NCI-H2227 treated with DMSO at 0.1 percent for 48 hours (cell line): ENCODE measurements at regions not wholly inside any gene's neighbourhood (a gene's known extent, or its start where the extent isn't known, plus 50 kb on each side); places are given as distances from the start of the nearest gene placed in this dataset.

ENCODE experiments used
- DNase-seq: peaks from one replicate; lab custom pipeline; 2025; lab: John Stamatoyannopoulos, UW

DNA sequence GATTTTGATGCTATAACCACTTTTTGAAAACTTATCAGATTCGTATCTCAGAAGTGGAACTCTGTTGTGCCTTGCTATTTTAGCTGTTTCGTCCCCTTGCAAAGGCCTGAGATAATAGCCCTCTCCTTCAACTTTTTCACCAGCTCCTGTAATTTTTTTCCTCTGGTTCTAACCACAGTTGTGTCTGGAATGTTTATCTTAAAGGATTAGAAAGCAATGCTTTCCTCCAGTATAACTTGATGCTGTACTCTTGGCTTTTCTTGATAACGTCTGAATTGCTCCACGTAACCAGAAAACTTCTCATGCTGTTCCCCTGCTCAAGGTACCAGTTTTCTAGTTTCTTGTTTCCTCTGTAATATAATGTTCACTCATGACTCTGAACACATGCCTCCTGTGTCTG, 209.4 kb downstream of the DTWD2 start:
- DNase-seq, result no peak

DNA sequence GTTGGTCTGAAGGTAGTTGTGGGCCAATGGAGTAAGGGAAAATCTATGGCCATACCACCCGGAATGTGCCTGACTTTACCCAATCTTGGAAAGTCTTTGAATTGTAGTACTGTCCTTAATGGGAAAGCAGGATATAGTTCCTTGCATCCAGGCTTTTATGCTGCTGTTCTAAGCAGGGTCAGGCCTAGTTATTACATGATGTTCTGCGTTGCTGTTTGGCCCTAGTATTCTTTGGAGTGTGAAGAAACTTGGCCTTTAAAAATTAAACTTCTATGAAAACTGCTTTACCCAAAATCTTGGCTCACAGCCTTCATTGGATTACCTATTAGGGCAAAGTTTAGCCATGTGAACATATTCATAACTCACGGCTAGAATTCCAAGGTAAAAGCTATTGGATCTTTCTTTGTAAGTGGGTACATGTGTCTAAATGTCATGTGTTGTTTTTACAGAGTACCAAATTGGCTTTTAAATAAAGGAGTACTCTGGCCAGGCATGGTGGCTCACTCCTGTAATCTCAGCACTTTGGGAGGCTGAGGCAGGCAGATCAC, 211.1 kb downstream of the DTWD2 start:
- no peak for DNase-seq

DNA sequence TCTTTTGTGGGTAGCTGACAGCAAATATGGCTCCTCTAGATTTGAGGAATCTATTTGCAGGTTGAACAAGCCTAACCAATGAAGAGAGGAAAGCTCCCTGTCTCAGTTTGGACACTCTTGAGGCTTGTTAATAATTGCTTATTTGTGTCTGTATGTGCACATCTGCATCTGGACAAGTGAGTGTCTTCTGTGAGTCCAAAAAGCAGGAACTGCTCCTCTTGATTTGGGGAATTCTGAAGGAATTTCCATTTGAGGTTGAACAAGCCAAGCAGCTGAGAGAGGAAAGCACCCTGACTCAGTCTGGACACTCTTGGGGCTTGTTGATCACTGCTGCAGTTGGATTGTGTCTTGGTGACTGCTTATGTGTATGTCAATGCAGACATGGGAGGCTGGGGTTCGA, 211.6 kb downstream of the DTWD2 start:
- DNase-seq, result no peak

DNA sequence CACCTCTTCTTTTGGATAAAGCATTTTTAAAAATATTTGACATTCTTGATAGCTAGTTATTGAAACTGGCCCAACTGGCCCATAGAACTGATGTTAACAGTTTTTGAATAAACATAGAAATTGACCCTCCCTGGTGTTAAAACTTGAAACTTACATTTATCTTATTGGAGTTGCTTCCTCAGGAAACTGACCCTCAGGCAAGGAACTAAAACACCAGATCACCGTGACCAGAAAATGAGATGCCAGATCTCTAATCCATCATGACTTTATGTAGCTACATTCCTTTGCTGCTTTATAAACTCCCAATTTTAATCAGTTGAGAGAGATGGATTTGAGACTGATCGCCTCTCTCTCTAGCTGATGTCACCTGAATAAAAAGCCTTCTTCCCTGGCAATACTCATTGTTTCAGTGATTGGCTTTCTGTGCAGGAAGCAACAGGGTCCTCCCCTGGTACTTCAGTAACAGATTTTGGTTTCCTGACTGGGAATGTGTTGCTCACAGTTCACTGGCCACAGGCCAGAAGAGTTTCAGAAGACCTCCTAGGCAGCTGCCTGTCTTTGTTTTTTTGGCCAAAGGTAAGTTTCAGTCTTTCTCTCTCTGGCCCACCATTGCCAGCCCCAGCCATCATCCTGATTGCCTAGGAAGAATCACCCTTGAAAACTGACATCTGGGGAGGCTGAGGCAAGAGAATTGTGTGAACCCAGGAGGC, 212.4 kb downstream of the DTWD2 start:
- DNase-seq, result no peak

DNA sequence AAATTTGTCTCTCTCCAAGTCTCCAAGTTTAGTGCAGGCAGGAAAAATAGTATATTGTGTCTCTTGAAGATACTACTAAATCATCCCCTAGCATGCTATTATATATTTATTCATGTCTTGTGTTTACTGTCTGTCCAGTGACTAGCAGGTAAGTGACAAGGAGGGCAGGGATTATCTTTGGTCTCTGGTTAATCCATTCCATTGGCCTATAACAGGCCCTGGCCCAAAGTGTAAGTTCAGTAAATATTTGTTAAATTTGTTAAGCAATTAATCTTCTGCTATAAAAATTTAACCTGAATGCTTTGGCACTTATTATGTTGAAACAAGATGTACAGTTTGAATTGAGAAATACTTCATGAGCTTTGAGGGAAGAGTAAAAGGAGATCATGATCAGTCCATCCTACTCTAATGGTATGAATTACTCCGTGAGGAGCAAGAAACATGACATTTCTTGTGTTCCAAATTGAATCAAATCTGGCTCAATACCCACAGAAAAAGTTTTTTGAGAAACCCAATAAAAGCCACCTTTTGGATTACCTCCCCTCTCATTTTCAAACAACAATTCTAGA, 219.7 kb downstream of the DTWD2 start:
- no peak for DNase-seq

DNA sequence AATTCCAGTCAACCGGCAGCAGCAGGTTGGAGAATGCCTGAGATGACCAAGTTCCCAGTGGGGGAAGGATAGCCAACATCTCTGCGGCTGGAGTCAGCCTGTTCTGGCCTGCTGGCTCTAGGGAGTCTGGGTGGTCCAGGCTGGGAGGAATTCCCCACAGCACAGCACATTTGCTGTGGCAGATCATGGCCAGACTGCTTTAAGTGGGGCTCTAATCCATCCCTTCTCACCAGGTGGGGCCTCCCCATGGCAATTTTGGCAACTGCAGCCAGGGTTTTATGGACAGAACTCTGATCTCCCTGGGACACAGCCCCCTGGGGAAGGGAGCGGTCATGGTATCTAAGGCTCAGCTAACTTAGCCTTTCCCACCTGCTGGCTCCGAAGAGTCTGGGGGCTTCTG, 226.1 kb downstream of the DTWD2 start:
- DNase-seq, result no peak

DNA sequence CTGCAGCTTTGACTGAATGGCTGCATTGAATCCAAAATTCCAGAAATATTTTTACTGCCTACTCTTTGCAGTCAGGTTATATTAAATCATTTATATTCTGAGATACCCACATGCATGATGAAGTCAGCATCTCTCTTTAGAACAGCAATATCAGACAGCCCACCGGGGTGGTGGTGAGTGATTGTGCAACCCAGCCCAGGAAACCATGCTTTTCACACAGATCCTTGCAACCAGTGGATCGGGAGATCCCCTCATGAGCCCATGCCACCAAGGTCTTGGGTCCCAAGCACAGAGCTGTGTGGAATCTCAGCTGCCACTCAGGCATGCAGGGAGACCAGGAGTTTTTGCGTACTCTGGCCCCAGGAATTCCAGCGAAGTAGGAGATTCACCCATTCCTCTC, 226.5 kb downstream of the DTWD2 start:
- DNase-seq, result no peak

DNA sequence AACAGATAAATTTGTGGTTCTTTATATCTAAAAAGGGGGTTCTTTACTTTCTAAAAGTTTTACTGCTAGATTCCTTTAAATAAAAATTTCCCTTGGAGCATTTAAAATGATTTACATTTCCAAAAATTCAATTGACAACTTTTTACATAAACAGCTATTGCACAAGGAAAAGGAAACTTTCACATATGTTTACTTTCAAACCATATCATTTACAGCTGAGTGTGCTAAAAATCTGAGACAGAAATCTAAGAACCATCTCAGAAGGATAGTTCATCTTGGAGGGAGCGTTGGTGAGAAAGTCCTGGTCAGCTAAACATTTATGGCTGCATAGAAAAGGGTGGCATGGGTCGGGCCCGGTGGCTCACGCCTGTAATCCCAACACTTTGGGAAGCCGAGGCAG, 235.4 kb downstream of the DTWD2 start:
- DNase-seq, result no peak

DNA sequence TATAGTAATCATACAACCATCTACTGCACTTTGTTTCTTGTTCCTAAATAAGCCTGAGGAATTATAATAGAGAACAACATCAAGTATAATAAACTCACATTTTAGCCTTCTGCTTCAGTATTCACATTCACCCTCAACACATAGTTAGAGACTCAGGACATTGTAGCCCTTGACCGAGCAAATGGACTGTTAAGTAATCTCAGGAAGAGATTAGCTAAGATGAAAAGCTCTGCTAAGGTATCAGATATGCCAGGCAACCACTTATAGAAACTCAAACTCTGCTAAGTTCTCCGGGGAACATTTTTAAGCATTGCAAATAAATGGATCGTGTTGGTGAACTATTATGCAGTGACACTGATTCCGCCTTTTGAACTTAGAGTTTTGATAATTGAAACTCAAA, 252.0 kb downstream of the DTWD2 start:
- no peak for DNase-seq

DNA sequence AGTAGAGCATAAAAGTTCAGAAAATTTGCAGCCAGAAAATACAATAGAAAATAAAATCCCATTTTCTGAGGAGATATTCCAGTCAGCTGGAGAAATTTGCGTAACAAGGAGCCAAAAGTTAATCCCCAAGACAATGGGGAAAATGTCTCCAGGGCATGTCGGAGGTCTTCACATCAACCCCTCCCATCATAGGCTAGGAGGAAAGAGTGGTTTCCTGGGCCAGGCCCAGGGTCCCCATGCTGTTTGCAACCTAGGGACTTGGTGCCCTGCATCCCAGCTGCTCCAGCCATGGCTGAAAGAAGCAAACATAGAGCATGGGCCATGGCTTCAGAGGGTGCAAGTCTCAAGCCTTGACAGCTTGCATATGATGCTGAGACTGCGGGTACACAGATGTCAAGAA, 255.0 kb downstream of the DTWD2 start:
- DNase-seq, result no peak

DNA sequence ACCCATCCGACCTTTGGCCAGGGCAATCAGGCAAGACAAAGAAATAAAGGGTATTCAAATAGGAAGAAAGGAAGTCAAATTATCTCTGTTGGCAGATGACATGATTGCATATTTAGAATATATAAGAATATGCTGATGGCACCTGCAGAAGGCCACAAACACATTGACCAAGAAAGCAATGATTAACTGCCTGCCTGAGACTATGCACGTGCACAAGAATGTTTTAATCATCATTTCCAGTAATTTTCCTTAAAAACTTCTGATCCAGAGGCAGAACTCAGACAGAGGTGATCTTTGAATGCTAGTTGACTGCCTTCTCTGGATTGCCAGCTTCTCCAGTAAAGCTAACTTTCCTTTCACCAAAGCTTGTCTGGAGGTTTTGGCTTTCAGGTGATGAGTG, 260.2 kb downstream of the DTWD2 start:
- DNase-seq, result no peak

DNA sequence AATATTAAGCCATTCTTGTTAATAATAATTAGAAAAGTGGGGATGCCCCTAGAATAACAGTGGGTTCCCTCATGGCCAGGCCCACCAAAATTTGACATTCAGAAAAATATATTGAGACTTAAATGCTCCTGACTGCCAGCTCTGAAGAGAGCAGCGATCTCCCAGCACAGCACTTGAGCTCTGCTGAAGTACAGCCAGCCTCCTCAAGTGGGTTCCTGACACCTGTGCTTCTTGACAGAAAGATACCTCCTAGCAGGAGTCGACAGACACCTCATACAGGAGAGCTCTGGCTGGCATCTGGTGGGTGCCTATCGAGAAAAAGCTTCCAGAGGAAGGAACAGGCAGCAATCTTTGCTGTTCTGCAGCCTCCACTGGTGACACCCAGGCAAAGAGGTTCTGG, 261.5 kb downstream of the DTWD2 start:
- DNase-seq, result no peak

DNA sequence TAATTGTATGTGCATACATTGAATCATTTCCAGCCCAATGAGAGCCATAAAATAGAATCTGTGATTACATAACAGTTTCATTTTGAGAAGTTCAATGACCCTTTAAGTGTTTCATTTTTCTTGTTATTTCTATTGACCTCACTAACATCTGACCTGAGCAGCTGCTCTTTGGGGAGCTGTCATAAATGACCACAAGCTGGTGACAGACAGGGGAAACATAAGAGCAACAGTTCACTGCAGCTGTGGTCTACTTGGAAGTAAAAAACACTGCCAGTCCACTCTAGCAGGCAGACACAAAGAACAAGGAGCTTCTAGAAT, 265.4 kb downstream of the DTWD2 start:
- no peak for DNase-seq

DNA sequence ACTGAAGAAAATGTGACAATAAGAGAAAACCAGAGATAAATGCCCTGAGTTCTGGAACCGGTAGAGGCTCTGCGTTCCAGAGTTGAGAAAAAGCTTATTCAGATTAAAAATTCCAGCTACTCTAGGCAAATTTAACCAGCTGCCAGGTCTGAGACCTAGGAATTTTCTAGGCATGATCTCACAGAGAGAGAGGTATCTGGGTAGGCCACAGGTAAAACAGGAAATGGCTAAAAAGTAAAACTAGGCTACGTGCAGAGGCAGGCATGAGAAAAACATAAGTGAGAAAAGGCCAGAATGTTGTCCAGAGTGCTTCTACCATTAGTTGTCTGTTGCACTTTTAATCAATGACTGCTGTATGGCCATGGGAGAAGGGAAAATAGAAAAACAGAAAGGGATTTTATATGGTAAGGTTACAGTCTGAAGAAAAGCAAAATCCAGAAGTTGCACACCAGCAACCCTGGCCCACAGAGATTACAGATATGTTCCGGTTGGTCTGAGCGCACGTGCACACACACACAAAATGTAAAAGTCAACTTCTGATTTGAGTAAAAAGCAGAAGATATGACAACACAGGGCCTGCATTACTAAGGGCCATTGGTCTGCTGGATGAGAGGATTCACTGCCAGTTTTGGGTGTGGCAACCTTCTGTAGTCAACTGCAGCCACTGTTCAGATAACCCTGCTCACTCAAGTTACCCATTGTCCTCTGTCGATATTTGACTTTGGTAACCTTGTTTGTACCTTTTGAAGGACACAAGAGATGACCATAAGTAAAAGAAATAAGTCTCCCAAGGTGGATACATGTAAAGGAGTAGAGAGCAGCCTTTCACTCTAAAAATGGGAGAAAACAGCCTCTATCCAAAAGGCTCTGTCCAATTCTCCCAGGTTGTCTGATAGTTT, 266.0 kb downstream of the DTWD2 start:
- no peak for DNase-seq

DNA sequence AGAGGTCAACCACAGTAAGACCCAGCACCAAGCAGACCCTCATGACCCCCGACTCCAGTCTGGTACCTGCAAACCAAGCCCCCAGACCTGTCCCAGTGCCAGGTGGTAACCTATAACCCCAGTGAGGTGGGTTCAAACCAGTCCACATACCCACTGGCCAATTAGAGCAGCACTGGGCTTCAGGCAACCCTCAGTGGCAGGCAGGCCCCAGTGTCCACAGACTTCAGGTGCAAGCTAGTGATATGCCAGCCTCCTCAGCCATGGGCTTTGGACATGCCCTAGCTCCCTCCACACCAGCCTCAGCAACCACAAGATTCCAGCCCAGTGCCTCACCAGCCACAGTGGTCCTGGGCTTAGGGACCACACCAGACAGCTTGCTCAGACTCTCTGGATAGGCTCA, 276.6 kb downstream of the DTWD2 start:
- DNase-seq, result no peak

DNA sequence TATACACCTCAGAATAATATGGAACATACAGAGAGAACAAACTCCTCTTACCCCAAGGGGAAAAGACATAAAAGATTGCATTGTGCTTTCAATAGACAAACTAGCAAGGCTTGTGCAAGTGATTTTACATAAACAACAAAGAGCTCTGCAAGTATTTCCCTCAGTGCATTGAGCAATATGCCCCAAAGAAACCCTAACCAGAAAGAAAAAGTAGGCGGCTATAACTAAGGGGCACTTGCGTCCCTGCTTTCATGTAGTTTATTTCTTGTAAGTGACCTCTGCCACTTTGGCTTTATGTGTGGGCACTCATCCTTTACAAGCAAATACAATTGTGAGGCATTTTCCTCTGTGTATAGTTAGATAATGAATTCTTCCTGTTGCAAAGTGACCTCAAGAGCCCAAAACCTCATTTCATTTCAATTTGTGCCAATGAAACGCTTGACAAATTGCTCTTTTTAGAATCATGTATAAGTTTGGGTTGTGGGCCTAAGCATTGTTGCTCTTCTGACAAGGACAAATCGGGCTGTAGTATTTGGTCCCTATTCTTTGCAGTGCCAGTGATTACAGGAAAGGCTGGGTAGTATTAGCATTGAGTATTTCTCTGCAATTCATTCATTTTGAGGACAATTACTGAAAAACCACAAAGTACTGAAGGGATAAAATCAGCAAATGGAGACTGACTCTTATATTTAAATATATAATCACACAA, 282.2 kb downstream of the DTWD2 start:
- DNase-seq, result peak; percentile 34

DNA sequence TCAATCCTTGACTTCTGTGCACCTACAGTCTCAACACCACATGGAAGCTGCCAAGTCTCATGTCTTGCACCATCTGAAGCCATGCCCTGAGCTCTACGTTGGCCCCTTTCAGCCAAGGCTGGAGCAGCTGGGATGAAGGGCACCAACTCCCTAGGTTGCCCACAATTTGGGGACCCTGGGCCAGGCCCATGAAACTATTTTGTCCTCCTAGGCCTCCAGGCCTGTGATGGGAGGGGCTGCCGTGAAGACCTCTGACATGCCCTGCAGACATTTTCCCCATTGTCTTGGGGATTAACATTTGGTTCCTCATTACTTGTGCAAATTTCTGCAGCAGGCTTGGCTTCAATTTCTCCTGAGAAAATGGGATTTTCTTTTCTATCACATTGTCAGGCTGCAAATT, 285.1 kb downstream of the DTWD2 start:
- no peak for DNase-seq

DNA sequence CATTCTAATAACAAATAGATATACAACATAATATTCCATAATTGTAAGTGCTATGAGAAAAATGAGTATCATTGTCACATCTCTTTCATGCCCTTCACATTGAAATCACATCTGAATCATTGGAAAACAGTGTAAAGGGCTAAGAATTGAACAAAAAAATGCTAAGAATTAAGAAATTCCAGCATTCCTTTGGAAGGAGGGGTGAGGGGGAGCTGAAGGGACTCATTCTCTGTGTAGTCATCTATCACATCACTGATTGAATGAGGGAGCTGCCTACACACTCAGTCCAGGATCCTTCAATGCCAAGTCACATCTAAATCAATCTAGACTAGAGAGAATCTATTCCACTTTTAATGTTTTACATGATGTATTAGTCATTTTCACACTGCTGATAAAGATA, 286.6 kb downstream of the DTWD2 start:
- DNase-seq, result no peak

DNA sequence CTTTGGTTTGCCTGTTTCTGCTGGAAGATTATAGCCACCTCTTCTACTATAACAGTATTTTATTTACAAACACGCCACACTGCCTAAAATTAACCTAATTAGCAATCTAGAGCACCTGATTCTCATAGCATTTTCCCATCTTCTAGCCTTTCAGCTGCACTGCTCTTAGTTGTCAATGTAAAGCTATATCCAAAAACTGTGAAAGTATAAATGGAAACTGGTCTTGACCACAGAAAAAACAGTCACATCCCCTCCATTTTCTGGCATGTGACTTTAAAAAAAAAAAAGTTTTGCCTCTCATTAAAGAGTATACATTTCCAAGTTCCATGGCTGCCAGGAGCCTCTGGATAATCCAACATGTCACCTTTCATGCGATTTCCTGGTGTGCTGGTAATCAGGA, 287.8 kb downstream of the DTWD2 start:
- no peak for DNase-seq

DNA sequence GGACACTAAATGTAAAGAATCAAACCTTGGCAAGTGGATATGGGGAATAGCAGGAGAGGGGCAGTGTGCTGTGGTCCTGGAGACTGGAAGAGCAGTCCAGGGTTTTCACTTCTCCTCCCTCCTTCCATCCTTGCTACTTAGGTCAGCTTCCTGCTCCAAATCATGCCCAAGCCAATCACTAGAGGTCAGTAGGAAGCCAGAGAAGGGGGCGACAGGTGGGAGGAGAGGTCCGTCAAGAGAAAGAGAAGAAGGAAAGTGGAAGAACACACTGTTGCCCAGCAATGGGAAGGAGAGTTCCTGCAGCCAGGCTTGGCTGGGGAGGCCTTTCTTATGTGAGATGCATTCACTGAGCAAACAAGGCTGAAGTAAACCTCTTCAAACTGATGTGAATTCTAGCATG, 289.6 kb downstream of the DTWD2 start:
- no peak for DNase-seq

DNA sequence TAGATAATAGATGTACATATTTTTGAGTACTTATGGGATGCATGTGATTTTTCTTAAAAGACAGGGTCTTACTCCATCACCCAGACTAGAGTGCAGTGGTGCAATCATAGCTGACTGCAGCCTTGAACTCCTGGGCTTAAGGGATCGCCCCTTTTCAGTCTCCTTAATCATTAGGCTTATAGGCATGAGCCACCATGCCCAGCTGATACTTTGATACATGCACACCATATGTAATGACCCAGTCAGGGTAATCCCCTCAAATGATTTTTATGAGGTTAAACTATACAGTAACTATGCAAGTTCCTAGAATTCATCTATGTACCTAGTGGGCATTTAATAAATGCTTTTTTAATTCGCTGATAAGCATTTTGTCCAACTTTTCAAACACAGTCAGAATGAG, 292.3 kb downstream of the DTWD2 start:
- DNase-seq, result no peak

DNA sequence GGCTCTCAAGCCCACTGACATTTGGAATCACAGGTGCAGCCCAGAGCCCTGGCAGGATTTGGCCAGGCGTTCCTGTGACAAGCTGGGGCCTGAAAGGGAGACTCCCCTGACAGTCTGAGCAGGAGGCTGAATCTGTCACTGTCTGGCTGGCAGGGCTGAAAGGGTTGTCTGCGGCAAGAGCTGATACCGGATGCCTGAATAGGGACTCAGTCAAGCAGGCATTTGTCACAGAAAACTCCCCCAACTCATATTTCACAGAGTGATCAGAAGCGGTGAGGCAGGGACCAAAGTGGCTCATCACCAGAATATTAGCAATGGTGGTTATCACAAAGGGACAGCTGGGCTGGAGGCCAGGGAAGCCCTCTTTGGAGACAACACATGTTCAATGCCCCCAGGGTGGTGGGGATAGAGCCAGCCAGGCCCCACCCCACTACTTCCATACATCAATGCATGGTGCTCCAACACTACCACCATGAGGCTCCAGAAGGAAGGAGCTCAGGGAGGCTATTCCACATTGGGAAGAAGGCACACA, 295.5 kb downstream of the DTWD2 start:
- DNase-seq, result no peak
